Breast epithelium (tissue), 3 donors: ENCODE measurements at regions not wholly inside any gene's neighbourhood (a gene's known extent, or its start where the extent isn't known, plus 50 kb on each side); places are given as distances from the start of the nearest gene placed in this dataset.

ENCODE experiments used
- POLR2A ChIP-seq: fragments of 450-650 bp; IDR thresholded peaks from one replicate; pipeline ENCODE4 v1.6.1; 2016; ENCODE audit warnings: antibody characterized with exemption, mild to moderate bottlenecking, moderate library complexity
- TF ChIP-seq, protein P1 (sequence below), 3 donors: fragments of 450-650 bp; IDR thresholded peaks; one replicate each; pipeline ENCODE4 v1.5.1; 2016 to 2017; ENCODE audit warnings: antibody characterized with exemption in 3 of 3, mild to moderate bottlenecking in 3 of 3, moderate library complexity in 3 of 3

DNA sequence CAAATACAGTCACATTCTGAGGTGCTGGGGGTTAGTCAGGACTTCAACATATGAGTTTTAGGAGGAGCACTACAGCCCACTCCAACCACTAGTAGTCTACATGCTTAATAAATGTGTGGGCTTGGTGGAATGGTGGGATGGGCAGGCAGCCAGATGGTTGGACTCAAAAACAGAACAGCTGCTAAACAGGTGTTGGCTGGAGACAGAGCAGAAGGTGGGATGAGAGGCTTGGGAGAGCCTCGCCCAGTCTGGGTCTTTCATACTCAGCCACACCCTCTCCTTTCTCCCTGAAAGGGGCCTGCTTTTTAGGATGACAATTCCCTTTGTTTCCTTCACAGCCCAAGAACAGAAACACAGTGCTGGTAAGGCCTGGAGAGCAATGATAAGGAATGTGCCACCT lies 143.9 kb upstream of the KLHL29 start:
- TF ChIP-seq, protein P1, sequence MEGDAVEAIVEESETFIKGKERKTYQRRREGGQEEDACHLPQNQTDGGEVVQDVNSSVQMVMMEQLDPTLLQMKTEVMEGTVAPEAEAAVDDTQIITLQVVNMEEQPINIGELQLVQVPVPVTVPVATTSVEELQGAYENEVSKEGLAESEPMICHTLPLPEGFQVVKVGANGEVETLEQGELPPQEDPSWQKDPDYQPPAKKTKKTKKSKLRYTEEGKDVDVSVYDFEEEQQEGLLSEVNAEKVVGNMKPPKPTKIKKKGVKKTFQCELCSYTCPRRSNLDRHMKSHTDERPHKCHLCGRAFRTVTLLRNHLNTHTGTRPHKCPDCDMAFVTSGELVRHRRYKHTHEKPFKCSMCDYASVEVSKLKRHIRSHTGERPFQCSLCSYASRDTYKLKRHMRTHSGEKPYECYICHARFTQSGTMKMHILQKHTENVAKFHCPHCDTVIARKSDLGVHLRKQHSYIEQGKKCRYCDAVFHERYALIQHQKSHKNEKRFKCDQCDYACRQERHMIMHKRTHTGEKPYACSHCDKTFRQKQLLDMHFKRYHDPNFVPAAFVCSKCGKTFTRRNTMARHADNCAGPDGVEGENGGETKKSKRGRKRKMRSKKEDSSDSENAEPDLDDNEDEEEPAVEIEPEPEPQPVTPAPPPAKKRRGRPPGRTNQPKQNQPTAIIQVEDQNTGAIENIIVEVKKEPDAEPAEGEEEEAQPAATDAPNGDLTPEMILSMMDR (IDR thresholded peaks at IDR 0.05): no peak
- no peak for TF ChIP-seq POLR2A
